ENCODE measurements at regions not wholly inside any gene's neighbourhood (a gene's known extent, or its start where the extent isn't known, plus 50 kb on each side); places are given as distances from the start of the nearest gene placed in this dataset.

DNA sequence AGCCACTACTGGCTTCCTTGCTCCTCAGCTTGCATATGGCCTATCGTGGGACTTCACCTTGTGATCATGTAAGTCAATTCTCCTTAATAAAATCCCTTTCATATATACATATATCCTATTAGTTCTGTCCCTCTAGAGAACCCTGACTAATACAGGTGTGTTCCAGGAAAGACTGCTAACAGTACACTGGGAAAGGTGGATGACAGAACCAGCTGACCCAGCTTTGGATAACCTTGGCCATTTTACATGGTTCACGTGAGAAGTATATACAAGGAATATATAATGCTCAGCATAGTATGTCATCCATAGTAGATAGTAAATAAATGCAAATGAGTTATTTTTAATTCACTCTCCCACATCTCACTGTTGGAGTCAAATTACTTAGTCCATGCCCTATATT, 1003.5 kb downstream of the SORCS3 start:
- TF ChIP-seq POLR2AphosphoS5 (IDR thresholded peaks at IDR 0.05): no peak
- TF ChIP-seq, protein P1, sequence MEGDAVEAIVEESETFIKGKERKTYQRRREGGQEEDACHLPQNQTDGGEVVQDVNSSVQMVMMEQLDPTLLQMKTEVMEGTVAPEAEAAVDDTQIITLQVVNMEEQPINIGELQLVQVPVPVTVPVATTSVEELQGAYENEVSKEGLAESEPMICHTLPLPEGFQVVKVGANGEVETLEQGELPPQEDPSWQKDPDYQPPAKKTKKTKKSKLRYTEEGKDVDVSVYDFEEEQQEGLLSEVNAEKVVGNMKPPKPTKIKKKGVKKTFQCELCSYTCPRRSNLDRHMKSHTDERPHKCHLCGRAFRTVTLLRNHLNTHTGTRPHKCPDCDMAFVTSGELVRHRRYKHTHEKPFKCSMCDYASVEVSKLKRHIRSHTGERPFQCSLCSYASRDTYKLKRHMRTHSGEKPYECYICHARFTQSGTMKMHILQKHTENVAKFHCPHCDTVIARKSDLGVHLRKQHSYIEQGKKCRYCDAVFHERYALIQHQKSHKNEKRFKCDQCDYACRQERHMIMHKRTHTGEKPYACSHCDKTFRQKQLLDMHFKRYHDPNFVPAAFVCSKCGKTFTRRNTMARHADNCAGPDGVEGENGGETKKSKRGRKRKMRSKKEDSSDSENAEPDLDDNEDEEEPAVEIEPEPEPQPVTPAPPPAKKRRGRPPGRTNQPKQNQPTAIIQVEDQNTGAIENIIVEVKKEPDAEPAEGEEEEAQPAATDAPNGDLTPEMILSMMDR (IDR thresholded peaks at IDR 0.05 in 8 of 11, conservative IDR thresholded peaks at IDR 0.05 in 3 of 11): no peak
- no peak for TF ChIP-seq POLR2A (IDR thresholded peaks at IDR 0.05)

Measured in spleen (tissue), 7 donors.